HUES48 (cell line): ENCODE measurements at regions not wholly inside any gene's neighbourhood (a gene's known extent, or its start where the extent isn't known, plus 50 kb on each side); places are given as distances from the start of the nearest gene placed in this dataset.
A peak's percentile ranks its signal among the peaks of the same experiment; 100 is the strongest.
"Not testable (repeated sequence)": the region's sequence is repeated elsewhere in the genome, so short reads cannot be mapped to it uniquely, and the experiment has no call there.

Experiments
- H3K27ac ChIP-seq: one replicate; pipeline ENCODE4 v1.7.0; 2013; ENCODE audit warnings: low read depth, low read length, inconsistent platforms
- H3K27me3 ChIP-seq: 2 replicates; pipeline ENCODE4 v1.6.1; 2013; ENCODE audit warnings: mild to moderate bottlenecking, low read length; ENCODE audit not compliant: control insufficient read depth, insufficient read depth
- H3K36me3 ChIP-seq: 2 replicates; pipeline ENCODE4 v1.6.1; 2013; ENCODE audit warnings: low read length; ENCODE audit not compliant: control insufficient read depth, insufficient read depth
- H3K4me1 ChIP-seq: 2 replicates; pipeline ENCODE4 v1.6.1; 2013; ENCODE audit warnings: mild to moderate bottlenecking, low read length; ENCODE audit not compliant: control insufficient read depth, insufficient read depth
- H3K4me3 ChIP-seq: 2 replicates; pipeline ENCODE4 v1.5.1; 2013; ENCODE audit warnings: mild to moderate bottlenecking, low read depth, low read length
- H3K9ac ChIP-seq: 2 replicates; pipeline ENCODE4 v1.6.1; 2013; ENCODE audit warnings: mild to moderate bottlenecking, low read depth, low read length, moderate library complexity
- H3K9me3 ChIP-seq: 2 replicates; pipeline ENCODE4 v1.6.1; 2013; ENCODE audit warnings: low read length; ENCODE audit not compliant: control insufficient read depth, insufficient read depth

- Histone ChIP-seq H3K9me3 (no peaks in the 10 kb centered on the region), H3K27ac (no peak overlapping the region), H3K4me3 (no peak overlapping the region), H3K9ac (no peak overlapping the region), H3K27me3 (no peaks in the 10 kb centered on the region), H3K4me1 (peaks cover 2% of the 10 kb centered on the region; the same call in 1 of the 2 replicates), H3K36me3 (no peaks in the 10 kb centered on the region)
These were observed 322.2 kb downstream of the FGFR2 start for GRCh38 chr10:121276046-121276445.

GRCh38 chr10:121276822-121277221 lies 321.4 kb downstream of the FGFR2 start:
- H3K4me3 ChIP-seq = no peak overlapping the region
- no peak overlapping the region for H3K27ac ChIP-seq
- H3K27me3 ChIP-seq = no peaks in the 10 kb centered on the region
- H3K9me3 ChIP-seq = no peaks in the 10 kb centered on the region
- H3K9ac ChIP-seq = no peak overlapping the region
- peaks cover 2% of the 10 kb centered on the region; the same call in 1 of the 2 replicates for H3K4me1 ChIP-seq
- no peaks in the 10 kb centered on the region for H3K36me3 ChIP-seq

- not testable (repeated sequence) for H3K27me3 ChIP-seq
These were observed 319.9 kb downstream of the FGFR2 start for GRCh38 chr10:121278386-121278785.

GRCh38 chr10:121281576-121281975 lies 316.7 kb downstream of the FGFR2 start:
- Histone ChIP-seq H3K9ac (no peak overlapping the region), H3K9me3 (no peaks in the 10 kb centered on the region), H3K36me3 (no peaks in the 10 kb centered on the region), H3K4me3 (no peak overlapping the region), H3K27me3 (no peaks in the 10 kb centered on the region), H3K4me1 (peaks cover 14% of the 10 kb centered on the region), H3K27ac (no peak overlapping the region)

More at GRCh38 chr10:121278386-121278785, 319.9 kb downstream of the FGFR2 start:
- H3K36me3 ChIP-seq, H3K9ac ChIP-seq, H3K4me1 ChIP-seq, H3K9me3 ChIP-seq, H3K4me3 ChIP-seq, H3K27ac ChIP-seq: not testable (repeated sequence)

- H3K4me1 ChIP-seq = peaks cover 14% of the 10 kb centered on the region
- no peaks in the 10 kb centered on the region for H3K9me3 ChIP-seq
- H3K27me3 ChIP-seq = no peaks in the 10 kb centered on the region
- H3K4me3 ChIP-seq = no peak overlapping the region
- no peaks in the 10 kb centered on the region for H3K36me3 ChIP-seq
- H3K9ac ChIP-seq = no peak overlapping the region
- no peak overlapping the region for H3K27ac ChIP-seq
These were observed 316.0 kb downstream of the FGFR2 start for GRCh38 chr10:121282264-121282663.

GRCh38 chr10:121282797-121283515 lies 315.3 kb downstream of the FGFR2 start:
- Histone ChIP-seq H3K9me3 (no peaks in the 10 kb centered on the region), H3K27me3 (no peaks in the 10 kb centered on the region), H3K9ac (no peak overlapping the region), H3K36me3 (no peaks in the 10 kb centered on the region), H3K27ac (no peak overlapping the region), H3K4me3 (no peak overlapping the region), H3K4me1 (peaks cover 18% of the 10 kb centered on the region)

- Histone ChIP-seq H3K9ac (no peak overlapping the region), H3K27ac (no peak overlapping the region), H3K4me1 (peaks cover 37% of the 10 kb centered on the region), H3K36me3 (no peaks in the 10 kb centered on the region), H3K9me3 (no peaks in the 10 kb centered on the region), H3K4me3 (no peak overlapping the region), H3K27me3 (no peaks in the 10 kb centered on the region)
These were observed 313.3 kb downstream of the FGFR2 start for GRCh38 chr10:121284936-121285335.

GRCh38 chr10:121285406-121286196 lies 312.6 kb downstream of the FGFR2 start:
- Histone ChIP-seq H3K27ac (no peak overlapping the region), H3K9ac (no peak overlapping the region), H3K4me1 (peaks cover 38% of the 10 kb centered on the region), H3K4me3 (no peak overlapping the region), H3K27me3 (no peaks in the 10 kb centered on the region), H3K36me3 (no peaks in the 10 kb centered on the region), H3K9me3 (no peaks in the 10 kb centered on the region)

GRCh38 chr10:121288011-121288410 lies 310.2 kb downstream of the FGFR2 start:
- H3K9ac ChIP-seq = no peak overlapping the region
- no peaks in the 10 kb centered on the region for H3K36me3 ChIP-seq
- no peaks in the 10 kb centered on the region for H3K27me3 ChIP-seq
- no peaks in the 10 kb centered on the region for H3K9me3 ChIP-seq
- peaks cover 36% of the 10 kb centered on the region for H3K4me1 ChIP-seq
- peak overlapping the region; percentile 91 for H3K27ac ChIP-seq
- no peak overlapping the region for H3K4me3 ChIP-seq

GRCh38 chr10:121288864-121289661 lies 309.2 kb downstream of the FGFR2 start:
- no peaks in the 10 kb centered on the region for H3K9me3 ChIP-seq
- peak overlapping the region; percentile 91 for H3K27ac ChIP-seq
- H3K4me1 ChIP-seq = peaks cover 36% of the 10 kb centered on the region
- H3K9ac ChIP-seq = 0 out of 2 replicates have a peak overlapping the region, but pooled peaks have one; percentile 7
- no peaks in the 10 kb centered on the region for H3K36me3 ChIP-seq
- peak overlapping the region; percentile 15; the same call in 1 of the 2 replicates for H3K4me3 ChIP-seq
- no peaks in the 10 kb centered on the region for H3K27me3 ChIP-seq
